Stimulated activated CD4-positive, alpha-beta T cell treated with anti-CD3 and anti-CD28 coated beads, Interleukin-15, amount 100 ng/mL, for 24 hours (primary cell): ENCODE measurements at regions not wholly inside any gene's neighbourhood (a gene's known extent, or its start where the extent isn't known, plus 50 kb on each side); places are given as distances from the start of the nearest gene placed in this dataset.
"Not testable (repeated sequence)": the region's sequence is repeated elsewhere in the genome, so short reads cannot be mapped to it uniquely, and the experiment has no call there.

Source experiments
- DNase-seq: peaks from one replicate; pipeline ENCODE4 v3.0.0-alpha.2; 2020

DNA sequence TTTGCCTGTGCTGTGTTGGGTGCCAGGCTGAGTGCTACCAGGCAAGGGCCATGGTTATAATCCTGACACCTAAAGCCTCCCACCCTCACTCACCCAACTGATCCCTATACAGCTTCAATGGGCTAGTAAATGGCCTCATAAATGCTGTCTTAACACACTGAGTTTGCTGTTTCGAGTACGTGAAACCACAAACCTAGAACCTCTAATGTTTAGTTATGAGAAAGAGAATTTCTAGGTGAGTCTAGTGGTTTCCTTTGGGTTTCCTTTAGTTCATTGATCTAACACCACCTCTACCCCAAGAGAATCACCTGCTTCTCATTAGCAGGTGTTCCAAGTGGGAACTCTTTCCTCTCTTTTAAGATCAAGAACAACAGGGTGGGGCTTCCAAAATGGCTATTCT lies 172.0 kb downstream of the MC4R start:
- DNase-seq, result no peak

DNA sequence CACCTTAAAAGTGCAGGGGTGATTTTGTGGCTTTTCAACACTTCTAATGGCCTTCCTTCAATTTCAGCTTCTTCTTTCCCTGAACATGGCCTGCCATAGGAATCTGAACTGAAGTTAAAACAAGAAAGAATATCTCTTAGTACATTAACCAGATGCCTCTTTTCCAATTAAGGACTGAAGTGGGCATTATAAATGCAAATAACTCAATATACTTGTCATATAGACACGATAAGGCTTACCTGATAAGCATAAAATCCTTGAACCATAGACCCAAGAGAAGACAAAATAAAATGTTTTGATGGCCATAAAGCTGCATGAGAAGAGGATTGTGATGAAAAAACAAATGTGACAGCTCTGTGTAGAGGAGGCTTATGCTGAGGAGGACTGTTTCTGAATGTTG lies 173.1 kb downstream of the MC4R start:
- DNase-seq, result no peak

DNA sequence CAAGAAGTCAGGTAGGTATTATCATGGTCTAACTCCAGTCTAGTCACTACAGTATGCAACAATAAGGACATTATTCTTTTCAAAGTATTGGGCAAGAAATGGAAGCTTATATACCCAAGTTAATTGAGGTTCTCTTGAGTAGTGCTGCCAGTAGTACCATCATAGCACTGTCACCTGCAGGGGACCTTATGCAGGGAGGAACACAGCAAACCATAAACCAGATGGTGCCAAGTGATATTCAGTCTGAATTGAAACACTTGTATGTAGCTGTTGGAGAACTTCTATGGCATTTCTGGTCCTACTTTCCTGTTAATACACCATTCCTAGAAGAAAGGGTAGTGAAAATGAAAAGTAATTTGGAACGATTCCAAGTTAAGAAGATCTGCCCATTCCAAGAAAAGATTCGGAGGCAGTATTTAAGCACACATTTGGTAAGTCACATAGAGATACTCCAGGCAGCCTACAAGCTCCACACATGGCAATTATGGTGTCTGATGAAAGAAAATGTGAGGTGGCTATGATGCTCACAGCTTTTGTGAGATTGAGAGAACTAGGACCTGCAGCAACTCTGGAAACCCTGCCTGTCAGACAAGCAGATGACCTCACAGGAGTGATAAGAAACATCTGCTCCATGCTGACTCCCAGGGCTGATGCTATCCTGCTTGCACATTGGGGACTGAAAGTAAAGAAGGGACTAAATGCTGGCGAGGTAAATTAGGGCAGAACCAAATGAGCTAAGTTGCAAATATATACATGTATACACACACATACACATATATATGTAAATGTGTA lies 174.7 kb downstream of the MC4R start:
- no peak for DNase-seq

DNA sequence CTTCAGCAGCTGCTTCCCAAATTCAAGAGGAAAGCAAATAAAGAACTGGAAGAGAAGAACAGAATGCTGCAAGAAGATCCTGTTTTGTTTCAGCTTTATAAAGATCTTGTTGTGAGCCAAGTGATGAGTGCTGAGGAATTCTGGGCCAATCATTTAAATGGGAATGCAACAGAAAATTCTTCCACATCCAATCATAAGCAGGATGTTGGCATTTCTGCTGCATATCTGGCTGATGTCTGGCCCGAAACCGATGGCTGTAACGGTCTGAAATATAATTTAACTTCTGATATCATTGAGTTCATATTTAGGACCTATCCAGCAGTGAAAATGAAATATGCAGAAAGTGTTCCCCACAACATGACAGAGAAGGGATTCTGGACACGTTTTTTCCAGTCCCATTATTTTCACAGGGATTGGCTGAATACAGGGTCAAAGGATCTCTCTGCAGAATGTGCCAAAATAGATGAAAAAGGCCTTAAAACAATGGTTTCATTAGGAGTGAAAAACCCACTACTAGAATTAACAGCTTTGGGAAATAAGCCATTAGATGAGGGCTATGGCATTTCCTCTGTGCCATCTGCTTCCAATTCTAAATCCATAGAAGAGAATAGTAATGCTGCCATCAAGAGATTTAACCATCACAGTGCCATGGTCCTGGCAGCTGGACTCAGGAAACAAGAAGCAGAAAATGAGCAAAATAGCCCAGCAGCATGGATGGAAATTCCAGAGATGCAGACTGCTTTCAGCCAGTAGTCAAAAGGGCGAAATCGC lies 175.6 kb downstream of the MC4R start:
- DNase-seq, result no peak

DNA sequence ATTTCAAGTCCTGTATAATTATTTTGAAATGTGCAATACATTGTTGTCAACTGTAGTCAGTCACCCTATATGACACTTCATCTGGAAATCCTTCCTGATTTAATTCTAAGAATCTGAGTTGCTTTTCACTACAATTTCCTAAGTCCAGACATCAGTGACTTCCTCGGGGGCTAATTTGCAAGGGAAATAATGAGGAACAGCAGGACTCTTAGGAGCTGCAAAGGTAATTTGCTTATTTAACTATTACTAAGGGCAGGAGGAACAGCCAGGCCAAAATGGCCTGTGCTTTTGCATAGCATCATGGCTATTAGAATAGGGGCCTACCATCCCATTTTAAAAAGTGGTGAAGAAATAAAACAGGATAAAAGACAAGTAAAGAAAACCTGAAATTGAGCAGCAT lies 178.8 kb downstream of the MC4R start:
- DNase-seq, result no peak

DNA sequence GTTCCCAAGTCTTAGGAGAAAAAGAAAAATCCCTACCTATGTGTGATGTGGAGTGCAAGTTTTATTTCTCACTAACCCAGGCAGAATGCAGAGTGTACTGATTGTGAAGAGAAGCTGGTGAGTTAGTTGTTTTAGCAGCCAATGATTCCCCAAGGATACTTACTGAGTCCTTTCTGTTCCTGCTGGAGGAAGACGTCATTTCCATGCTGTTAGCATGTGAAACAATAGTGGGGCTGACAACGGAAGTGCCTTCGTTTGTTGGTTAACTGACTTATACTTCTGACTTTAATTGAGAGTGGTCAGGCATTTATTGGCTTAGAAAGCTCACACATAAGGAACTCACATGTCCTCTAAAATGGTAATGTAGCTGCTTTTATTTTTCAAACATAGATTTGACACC lies 180.6 kb downstream of the MC4R start:
- no peak for DNase-seq

DNA sequence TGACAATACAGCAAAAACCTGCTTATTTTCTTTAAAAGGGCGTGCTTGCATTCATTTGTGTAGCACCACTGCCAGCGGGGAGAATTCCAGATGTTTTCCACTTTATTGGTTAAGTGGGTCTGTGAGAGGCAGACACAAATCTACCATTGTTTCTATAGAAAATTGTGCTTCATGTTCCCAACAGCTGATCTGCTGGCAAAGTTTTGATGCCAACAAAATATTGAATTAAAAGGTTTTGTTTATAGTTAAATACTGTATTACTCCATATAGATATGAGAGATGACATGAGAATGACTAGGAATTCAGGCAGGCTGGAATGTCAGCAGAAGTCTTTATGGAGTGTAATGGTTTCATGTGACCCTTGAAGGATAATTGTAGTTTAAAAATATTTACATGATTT lies 182.7 kb downstream of the MC4R start:
- no peak for DNase-seq

DNA sequence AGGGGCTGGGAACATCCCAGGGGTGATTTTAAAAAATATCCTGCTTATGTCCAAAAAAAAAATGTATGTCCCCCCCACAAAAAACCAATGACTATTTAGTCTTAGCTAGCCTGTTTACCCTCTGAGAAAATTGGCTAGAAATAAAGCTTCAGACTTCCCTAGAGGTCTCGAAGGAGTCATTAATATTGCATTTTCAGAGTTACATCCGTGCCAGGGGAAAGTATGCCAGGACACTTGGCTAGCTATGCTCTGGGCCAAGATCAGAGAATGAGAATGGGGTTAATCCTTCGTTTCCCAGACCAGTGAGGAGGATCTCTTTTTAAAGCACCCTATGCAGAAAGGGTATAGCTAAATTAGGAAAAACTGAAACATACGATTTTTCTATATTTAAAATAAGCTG lies 183.6 kb downstream of the MC4R start:
- DNase-seq, result no peak

DNA sequence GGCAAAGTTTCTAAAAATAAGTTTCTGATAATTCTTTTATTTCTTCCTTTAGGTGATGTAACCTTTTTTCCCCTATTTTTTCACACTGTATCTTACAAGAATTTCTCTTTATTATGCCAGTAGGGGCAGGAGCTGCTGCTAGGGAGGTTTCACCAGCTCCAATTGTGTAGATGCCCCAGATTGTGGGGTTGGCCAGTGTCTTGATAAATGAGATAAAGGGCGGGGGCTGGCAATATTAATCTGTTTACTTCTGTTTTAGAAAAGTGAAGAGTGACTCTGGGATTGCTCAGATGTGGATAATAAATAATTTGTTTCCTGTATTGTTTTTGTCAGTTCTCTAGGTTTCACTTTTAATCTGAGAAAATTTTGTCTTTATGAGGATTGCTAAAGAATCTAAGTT lies 190.4 kb downstream of the MC4R start:
- DNase-seq, result no peak

DNA sequence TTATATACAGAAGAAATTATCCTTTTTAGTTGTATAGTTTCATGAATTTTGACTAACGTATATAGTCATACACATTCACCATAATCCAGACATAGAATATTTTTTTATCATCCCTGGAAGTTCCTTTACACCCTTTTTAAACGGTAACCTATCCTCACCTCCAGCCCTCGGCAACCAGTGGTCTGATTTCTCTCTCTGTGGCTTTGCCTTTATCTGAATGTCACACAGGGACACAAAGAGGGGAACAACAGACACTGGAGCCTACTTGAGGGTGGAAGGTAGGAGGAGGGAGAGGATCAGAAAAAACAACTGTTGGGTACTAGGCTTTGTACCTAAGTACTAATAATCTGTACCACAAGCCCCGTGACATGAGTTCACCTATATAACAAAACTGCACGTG lies 191.9 kb downstream of the MC4R start:
- DNase-seq, result no peak

DNA sequence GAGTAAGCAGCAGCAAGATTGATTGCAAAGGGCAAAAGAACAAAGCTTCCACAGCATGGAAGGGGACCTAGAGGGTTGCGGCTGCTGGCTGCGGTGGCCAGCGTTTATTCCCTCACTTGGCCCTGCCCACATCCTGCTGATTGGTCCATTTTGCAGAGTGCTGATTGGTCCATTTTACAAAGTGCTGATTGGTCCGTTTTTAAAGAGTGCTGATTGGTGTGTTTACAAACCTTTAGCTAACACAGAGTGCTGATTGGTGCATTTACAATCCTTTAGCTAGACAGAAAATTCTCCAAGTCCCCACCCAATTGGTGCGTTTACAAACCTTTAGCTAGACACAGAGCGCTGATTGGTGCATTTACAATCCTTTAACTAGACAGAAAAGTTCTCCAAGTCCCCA lies 194.4 kb downstream of the MC4R start:
- DNase-seq, result not testable (repeated sequence)

DNA sequence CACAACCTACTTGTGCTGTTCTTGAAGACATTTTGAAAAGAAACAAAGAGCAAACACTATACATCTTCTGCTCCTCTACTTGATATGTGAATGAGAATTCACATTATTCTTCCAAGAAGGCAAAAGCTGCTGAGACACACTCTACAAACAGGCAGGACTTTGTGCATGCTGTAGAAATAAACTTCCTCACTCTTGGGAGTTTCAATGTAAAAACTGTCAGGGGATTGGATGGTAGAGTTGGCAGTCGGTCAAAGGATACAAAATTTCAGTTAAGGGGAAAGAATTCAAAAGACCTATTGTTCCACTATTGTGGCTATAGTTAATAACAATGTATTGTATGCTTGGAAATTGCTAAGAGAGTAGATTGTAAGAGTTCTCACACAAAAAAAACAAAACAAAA lies 196.3 kb downstream of the MC4R start:
- DNase-seq, result no peak

DNA sequence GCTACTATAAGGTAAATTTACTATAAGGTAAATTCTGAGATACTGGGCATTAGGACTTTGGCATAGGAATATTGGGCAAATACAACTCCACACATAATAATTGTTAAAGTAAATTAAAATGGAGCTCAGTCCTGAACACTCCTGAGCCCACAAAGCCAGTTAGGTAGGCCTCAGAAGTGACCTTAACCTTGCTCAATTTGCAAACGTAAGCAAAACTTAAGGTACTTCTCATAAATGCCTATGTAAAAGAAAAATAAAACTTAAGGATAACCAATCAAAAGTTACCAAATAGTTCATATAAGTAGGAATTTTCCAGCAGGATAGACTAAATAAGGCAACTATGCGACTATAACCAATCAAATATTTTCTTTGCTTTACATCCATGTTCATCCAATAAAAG lies 197.7 kb downstream of the MC4R start:
- no peak for DNase-seq

DNA sequence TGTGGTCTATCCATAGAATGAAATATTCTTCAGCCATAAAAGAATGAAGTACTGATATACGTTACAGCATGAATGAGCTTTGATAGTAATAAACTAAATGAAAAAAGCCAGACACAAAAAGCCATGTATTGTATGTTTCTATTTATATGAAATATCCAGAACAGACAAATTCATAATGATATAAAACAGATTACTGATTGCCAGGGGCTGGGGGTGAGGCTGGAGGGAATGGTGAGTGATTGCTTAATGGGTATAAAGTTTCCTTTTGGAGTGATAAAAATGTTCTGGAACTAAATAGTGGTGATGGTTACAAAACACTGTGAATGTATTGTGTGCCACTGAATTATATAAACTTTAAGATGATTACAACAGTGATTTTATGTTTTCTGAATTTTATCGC lies 200.5 kb downstream of the MC4R start:
- DNase-seq, result no peak

DNA sequence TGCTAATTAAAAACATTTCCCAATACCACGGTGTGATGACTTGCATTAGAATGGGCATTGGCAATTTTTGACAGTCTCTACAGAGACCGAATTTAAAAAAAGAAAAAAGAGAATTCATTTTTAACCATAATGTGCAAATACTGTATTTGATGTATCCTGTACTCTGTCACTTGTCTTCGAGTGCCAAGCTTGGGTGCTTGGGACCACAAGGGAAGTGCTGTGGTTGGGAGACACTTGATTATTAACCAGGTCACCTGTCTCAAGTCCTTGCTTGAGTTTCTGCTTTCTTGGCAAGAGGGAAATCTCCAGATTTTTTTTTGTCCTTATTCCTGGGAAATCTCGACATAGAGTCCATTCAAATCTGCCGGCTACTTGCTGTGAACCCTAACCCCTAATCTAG lies 209.0 kb downstream of the MC4R start:
- no peak for DNase-seq

DNA sequence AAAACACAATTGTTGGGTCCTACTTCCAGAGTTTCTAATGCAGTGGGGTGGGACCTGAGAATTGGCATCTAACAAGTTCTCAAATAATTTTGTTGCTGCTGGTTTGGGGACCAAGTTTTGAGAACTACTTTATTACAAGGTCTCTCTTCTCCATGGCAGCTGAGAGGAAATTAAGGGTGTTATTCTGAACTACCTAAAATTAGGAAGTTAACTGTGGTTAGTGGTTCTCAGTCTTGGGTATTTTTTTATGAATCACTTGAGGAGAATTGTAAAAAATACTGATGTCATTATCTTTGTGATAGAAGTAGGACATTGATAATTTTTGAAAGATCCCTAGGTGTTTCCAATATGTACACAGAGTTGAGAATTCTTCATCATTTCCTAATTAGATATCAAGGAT lies 210.2 kb downstream of the MC4R start:
- DNase-seq, result no peak

DNA sequence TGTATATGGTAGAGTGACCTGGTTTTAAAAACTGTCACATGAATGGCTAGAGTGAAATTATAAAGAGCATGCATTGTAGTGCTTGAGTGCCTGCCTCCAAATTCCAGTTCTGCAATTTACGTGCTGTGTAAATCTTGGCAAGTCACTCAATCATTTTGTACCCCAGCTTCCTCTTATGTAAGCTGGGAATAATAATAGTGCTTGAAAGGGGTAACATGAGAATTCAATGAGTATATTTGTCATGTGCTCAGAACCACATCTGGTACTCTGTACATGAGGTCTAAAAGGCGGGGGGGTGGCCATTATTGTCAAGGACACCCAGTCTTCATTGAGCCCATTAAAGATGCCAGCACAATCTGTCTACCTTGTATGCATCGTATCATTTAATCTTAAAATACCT lies 214.8 kb downstream of the MC4R start:
- no peak for DNase-seq

DNA sequence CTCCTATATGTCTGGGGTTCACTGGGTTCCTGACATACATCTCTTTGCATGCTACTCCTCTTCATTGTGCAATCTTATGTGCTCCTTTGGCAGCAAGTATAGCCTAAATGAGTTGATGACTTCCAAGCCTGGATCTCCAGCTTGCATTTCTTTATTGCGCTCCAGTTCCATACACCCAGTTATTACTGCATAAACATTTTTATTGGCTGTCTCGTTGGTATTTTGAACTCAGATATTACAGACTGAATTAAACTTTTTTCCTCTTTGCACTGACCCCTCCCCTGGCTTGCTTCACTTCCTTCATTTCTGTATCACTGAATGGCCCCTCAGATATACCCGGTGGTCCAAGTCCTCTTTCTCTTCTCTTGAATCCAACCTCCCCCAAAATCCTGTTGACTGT lies 219.2 kb downstream of the MC4R start:
- no peak for DNase-seq

DNA sequence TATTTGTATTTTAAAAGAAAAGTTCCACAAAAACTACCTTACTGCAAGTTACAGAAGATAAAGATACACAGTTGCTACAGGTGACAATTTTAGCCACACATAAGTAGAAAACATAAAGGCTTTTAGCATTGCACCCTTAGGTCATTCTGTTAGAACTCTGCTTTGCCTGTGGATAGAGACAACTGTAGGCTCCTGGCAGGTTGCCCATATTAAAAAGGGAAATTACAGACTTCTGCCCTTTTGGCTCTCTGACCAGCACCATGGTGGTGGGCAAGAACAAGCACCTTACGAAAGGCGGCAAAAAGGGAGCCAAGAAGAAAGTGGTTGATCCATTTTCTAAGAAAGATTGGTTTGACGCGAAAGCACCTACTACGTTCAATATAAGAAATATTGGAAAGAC lies 223.3 kb downstream of the MC4R start:
- DNase-seq, result no peak

DNA sequence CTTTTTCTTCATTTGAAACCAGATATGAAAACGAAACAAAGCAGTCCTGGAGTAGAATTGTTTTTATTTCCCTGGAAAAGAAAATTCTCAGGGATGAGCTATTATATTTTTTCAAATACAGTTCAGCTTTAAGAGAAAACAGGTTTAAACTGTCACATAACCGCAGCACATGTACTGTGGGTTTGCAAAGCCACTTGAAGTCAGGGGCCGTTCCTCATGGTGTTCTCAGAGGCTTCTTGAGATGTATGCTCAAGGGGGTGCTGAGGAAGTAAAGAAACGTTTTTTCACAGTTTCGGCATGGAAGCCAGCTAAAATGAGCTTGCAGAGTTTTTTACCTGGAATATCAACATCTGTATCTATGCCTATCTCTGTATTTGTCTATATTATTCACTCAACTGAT lies 225.3 kb downstream of the MC4R start:
- DNase-seq, result no peak

DNA sequence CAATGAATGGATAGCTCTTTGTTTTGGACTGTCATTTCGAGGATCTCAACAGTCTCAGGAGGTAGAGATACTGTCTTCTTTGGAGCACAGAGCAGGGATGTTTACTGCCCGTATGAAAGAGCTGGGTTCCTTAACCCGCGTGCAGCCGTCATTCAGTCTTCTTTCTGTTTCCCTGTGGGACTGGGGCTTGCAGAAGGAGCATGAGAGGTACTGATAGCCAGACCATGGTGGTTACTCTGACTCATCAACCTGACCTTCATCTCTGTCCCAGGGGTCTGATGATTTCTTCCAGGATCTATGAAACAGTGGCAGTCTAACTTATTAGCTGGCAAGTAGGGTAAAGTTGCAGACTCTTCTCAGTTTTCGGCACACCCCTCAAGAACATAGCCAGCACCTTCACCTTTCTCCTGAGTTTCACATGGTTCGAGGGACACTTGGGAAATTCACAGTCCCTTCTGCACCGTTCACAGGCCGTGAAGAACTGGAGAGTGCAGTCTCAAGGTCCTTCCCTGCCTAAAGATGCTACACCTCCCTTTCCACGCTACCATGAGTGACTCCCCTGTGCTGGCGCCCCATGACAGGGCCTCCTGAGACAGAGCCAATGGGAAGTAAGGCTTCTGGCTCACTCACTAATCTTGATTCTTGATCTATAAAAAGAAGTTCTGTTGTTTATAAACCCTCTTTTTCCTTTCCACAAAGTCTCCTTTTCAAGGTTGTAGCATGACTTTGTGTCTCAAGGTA lies 226.2 kb downstream of the MC4R start:
- no peak for DNase-seq

DNA sequence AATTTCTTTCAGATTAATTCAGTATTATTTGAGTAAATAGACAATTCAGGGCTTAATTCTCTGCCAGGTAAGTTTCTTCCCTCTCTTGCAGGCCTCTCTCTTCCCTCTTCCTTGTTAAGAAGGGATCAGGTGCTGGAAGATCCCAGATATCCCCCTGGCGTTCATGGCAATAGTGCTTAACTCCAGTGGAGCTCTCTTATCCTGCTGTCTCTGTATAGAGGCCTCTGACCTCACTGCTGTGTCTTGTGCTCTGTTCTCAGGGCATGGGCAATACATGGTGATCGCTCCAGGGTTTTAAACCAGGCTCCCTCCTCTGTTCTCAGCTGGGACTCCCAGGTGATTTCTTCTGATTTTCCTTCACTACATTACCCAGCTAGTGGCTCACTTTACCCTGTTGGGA lies 226.8 kb downstream of the MC4R start:
- no peak for DNase-seq

DNA sequence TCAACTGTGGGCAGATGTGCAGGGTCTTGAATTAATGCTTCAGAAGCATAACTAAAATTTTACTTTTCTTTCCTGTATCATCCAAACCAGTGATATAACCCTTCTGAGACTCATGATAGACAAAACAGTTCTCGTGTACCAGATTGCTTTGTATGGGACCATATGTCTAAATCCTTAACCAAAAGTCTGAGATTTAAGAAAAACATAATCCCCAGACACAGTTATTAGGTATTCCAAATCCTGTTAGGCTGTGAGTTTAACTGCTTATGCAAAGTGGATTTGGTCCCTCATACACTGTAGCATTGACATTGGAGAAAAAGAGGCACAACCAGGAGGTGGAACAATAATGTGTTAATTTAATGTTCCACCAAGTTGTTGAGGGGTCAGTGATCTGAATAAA lies 235.0 kb downstream of the PMAIP1 start:
- no peak for DNase-seq

DNA sequence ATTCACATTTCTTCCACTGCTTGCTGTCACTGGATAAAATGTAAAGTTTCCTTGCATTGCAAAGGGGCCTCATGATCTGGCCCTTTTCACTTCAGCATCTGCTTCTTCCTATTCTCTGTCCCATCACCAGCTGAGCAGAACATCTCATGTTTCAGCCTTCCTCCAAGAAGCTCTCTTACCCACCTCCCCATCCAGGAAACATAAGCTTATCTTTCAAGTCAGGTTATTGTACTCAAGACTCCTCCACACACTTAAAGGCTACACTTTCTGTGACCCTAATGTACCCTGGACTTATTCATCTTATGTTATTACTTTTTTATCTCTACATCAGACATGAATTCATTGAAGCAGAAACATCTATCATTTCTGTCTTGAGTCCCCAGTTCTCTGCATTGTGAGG lies 230.5 kb downstream of the PMAIP1 start:
- DNase-seq, result no peak
